ENCODE measurements at regions not wholly inside any gene's neighbourhood (a gene's known extent, or its start where the extent isn't known, plus 50 kb on each side); places are given as distances from the start of the nearest gene placed in this dataset.
"Not testable (repeated sequence)": the region's sequence is repeated elsewhere in the genome, so short reads cannot be mapped to it uniquely, and the experiment has no call there.

DNA sequence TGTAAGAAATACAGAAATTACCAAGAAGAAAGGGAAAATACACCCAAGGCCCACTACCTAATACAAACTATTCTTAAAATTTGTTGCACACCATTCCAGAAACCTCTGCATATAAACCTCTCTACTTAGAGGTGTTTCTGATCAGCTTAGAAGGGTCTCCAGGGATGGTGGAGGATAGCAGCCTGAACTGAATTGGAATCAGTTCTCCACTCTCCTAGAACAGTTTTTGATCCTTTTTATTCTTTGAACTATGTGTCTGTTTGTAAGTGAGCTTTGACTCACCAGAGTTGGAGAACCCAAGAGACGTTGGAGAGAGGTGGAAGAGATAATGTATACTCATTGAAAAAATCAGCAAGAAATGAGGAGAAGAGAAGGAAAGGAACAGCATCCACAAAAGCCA lies 96.6 kb upstream of the OTUD4 start:
- peaks cover 13% of the 10 kb centered on the region for H3K27me3 Mint-ChIP-seq
- H3K27ac Mint-ChIP-seq, result no peak overlapping the region
- DNase-seq, result no peak
- no peaks in the 10 kb centered on the region for H3K9me3 Mint-ChIP-seq
- peaks cover 4% of the 10 kb centered on the region for H3K4me1 Mint-ChIP-seq (ENCODE audit: low read depth)
- H3K36me3 Mint-ChIP-seq (ENCODE audit: low read depth), result no peaks in the 10 kb centered on the region
- H3K4me3 Mint-ChIP-seq, result no peak overlapping the region

DNA sequence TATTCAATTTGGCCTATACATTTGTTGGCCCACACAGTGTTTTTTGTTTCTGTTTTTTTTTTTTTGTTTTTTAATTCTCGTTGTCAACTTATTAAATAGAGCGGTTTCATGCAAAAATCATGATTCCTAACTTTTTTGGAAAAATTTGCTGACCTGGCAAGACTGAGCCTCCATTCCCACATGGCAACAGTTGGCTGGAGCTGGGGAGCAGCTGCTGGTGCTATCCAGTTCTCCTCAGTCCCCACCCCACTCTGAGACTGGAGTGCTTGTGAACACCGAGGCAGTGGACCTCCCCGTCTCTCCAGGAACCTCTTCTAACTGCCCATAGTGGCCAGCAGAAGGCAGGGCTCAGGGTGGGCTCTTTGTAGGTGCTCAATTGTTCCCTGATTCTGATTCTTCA lies 95.7 kb upstream of the OTUD4 start:
- Mint-ChIP-seq H3K27ac (no peak overlapping the region), H3K27me3 (peaks cover 10% of the 10 kb centered on the region), H3K4me1 (ENCODE audit: low read depth) (peaks cover 4% of the 10 kb centered on the region), H3K36me3 (ENCODE audit: low read depth) (no peaks in the 10 kb centered on the region), H3K9me3 (no peaks in the 10 kb centered on the region), H3K4me3 (no peak overlapping the region)
- no peak for DNase-seq

- H3K27me3 Mint-ChIP-seq, result no peaks in the 10 kb centered on the region
- no peaks in the 10 kb centered on the region for H3K9me3 Mint-ChIP-seq
- H3K4me3 Mint-ChIP-seq, result no peak overlapping the region
- no peak for DNase-seq
- H3K27ac Mint-ChIP-seq, result no peak overlapping the region
- no peaks in the 10 kb centered on the region for H3K36me3 Mint-ChIP-seq (ENCODE audit: low read depth)
- no peaks in the 10 kb centered on the region for H3K4me1 Mint-ChIP-seq (ENCODE audit: low read depth)
Measured at GRCh38 chr4:145271194-145271593, 90.8 kb upstream of the OTUD4 start.

DNA sequence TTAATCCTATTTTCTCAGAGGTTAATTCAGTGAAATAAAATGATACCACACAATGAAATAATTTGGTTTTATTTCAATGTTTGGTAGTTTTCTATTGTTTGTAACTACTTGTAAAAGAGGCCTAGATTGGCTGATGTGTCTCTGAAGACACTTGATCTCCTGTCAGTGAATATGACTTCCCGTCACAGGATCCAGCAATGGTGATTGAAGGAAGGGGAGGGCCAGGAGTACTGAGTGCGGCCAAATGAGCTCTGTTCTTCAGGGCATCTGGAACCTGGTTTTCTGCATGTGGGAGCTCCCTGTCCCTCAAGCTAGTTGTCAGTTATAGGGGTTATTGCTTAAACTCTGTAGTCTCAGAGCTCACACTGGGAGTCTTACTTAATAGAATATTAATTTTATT lies 86.5 kb upstream of the OTUD4 start:
- H3K27ac Mint-ChIP-seq, result no peak overlapping the region

DNA sequence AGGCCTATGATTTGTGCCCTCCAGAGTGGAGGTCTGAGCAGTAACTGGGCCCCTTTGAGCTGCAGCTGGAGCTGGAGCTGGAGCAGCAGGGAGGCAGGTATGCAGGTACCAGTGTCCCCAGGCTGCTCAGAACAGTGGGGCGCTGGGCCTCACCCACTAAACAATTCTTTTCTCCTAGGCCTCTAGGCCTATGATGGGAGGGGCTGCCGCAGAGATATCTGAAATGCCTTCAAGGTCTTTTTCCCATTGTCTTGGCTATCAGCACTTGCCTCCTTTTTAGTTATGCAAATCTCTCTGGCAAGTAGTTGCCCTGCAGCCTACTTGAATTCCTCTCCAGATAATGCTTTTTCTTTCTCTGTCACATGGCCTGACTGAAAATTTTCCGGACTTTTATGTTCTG lies 79.7 kb upstream of the OTUD4 start:
- H3K4me3 Mint-ChIP-seq, result no peak overlapping the region
- H3K36me3 Mint-ChIP-seq (ENCODE audit: low read depth), result no peaks in the 10 kb centered on the region
- peaks cover 3% of the 10 kb centered on the region for H3K9me3 Mint-ChIP-seq
- H3K27me3 Mint-ChIP-seq, result peaks cover 2% of the 10 kb centered on the region
- no peaks in the 10 kb centered on the region for H3K4me1 Mint-ChIP-seq (ENCODE audit: low read depth)
- H3K27ac Mint-ChIP-seq, result no peak overlapping the region
- no peak for DNase-seq

More for the DNA sequence above, 86.5 kb upstream of the OTUD4 start:
- Mint-ChIP-seq H3K4me1 (ENCODE audit: low read depth) (no peaks in the 10 kb centered on the region), H3K9me3 (no peaks in the 10 kb centered on the region), H3K27me3 (no peaks in the 10 kb centered on the region), H3K36me3 (ENCODE audit: low read depth) (no peaks in the 10 kb centered on the region), H3K4me3 (no peak overlapping the region)
- no peak for DNase-seq

DNA sequence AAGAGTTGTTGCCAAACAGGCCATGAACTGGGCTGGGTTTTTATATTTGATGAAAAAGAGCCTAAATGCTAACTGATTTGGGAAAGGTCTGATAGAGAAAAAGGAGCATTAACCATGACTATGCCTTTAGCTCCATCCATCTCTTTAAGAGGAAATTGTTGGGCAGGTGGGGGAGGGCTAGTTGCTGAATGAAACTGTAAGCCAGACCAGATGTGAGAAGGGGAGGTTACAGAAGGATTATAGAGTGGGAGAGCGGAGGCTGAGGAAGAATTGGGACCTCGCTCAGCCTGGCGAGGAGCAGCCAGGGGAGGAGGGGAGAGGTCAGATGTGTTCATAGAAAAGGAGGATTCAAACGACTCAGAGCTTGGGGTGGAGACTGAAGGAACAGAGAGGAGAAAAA lies 74.9 kb upstream of the OTUD4 start:
- not testable (repeated sequence) for H3K4me1 Mint-ChIP-seq (ENCODE audit: low read depth); H3K36me3 Mint-ChIP-seq (ENCODE audit: low read depth); H3K9me3 Mint-ChIP-seq; H3K27ac Mint-ChIP-seq; DNase-seq; H3K4me3 Mint-ChIP-seq
- peaks cover 10% of the 10 kb centered on the region for H3K27me3 Mint-ChIP-seq

DNA sequence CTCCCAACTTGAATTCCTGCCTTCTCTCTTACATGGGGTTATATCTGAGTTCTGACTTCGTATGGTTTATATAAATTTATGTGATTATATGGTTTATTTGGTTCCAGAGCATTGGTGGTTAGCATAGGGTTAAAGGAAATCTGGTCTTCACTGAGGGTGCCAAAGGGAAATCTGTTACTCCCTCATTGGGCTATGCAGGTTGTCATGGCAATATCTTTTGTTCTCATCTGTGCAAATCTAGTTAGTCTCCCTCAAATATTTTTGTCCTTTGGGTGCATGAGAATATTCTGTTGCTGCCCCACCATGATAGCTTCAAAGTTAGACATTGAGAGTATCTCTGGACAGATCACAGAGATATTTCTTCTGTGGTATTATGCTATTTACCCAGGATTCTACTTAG lies 71.8 kb upstream of the OTUD4 start:
- Mint-ChIP-seq H3K4me3 (no peak overlapping the region), H3K27ac (no peak overlapping the region), H3K4me1 (ENCODE audit: low read depth) (no peaks in the 10 kb centered on the region), H3K36me3 (ENCODE audit: low read depth) (no peaks in the 10 kb centered on the region), H3K9me3 (no peaks in the 10 kb centered on the region), H3K27me3 (peaks cover 23% of the 10 kb centered on the region)
- no peak for DNase-seq

DNA sequence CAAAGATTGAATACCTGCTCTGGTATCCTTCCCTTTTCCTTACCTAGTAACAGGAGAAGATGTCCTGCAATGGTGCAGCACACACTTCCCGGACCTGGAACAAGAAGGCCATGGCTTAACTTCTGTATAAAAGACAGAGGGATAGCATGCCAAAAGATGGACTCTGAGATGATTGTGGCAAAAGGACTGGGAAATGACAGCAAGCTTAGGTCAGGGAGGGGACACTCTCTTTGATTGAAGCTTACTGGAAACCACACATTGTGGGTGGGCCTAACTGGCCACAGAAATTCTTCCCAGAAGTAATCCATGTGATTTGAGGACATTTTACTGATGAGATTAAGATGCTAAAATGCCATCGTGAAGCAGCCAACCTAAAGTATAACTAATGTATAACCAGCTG lies 71.0 kb upstream of the OTUD4 start:
- Mint-ChIP-seq H3K27me3 (peaks cover 23% of the 10 kb centered on the region), H3K36me3 (ENCODE audit: low read depth) (no peaks in the 10 kb centered on the region), H3K4me3 (no peak overlapping the region)

DNA sequence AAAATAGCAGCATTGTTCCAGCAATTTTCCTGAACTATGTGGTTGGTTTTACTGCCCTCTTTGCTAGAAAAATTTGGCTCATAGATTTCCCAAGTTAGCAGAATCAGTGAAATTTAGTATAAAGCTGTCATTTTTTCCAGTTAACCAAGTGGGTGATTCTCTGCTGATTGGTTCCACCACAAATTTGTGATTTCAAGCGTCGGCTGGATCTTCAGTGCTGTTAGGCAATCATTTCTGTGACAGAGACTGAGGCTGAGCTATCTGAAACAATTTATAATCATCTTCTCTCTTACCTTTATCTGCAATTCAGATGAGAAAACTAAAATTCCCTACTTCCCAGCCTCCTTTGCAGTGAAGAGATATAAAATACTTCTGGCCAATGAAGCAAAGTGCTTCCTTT lies 68.6 kb upstream of the OTUD4 start:
- no peaks in the 10 kb centered on the region for H3K4me1 Mint-ChIP-seq (ENCODE audit: low read depth)
- no peak for DNase-seq
- H3K27ac Mint-ChIP-seq, result no peak overlapping the region
- H3K27me3 Mint-ChIP-seq, result peaks cover 23% of the 10 kb centered on the region
- H3K4me3 Mint-ChIP-seq, result no peak overlapping the region
- H3K9me3 Mint-ChIP-seq, result no peaks in the 10 kb centered on the region
- H3K36me3 Mint-ChIP-seq (ENCODE audit: low read depth), result no peaks in the 10 kb centered on the region

More for the DNA sequence above, 71.0 kb upstream of the OTUD4 start:
- no peak overlapping the region for H3K27ac Mint-ChIP-seq
- H3K9me3 Mint-ChIP-seq, result no peaks in the 10 kb centered on the region
- no peak for DNase-seq
- H3K4me1 Mint-ChIP-seq (ENCODE audit: low read depth), result no peaks in the 10 kb centered on the region

DNA sequence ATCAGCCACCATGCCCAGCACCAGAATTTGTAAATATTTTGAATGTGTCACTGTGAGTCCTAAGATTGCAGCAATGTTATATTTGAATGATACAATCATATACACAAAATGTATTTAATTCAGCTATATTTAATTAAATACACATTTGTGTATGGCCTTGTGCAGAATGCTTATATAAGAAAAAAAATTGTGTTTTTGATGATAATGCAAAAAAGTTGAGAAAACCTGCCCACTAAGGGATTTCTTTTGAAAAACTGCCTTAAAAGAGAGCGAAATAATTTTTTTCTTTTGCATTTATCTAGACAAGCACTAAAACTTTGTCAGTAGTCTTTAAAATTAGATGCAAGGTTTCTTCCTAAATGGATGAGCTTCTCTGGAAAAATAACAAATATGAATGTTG lies 68.1 kb upstream of the OTUD4 start:
- H3K4me3 Mint-ChIP-seq, result no peak overlapping the region
- no peaks in the 10 kb centered on the region for H3K36me3 Mint-ChIP-seq (ENCODE audit: low read depth)
- H3K9me3 Mint-ChIP-seq, result no peaks in the 10 kb centered on the region
- no peak overlapping the region for H3K27ac Mint-ChIP-seq
- DNase-seq, result no peak
- H3K4me1 Mint-ChIP-seq (ENCODE audit: low read depth), result no peaks in the 10 kb centered on the region
- peaks cover 27% of the 10 kb centered on the region for H3K27me3 Mint-ChIP-seq

GRCh38 chr4:145234091-145234706 lies 53.8 kb upstream of the OTUD4 start:
- H3K27me3 Mint-ChIP-seq, result peaks cover 7% of the 10 kb centered on the region
- no peaks in the 10 kb centered on the region for H3K36me3 Mint-ChIP-seq (ENCODE audit: low read depth)
- H3K4me1 Mint-ChIP-seq (ENCODE audit: low read depth), result no peaks in the 10 kb centered on the region
- H3K9me3 Mint-ChIP-seq, result no peaks in the 10 kb centered on the region
- no peak overlapping the region for H3K4me3 Mint-ChIP-seq
- no peak overlapping the region for H3K27ac Mint-ChIP-seq
- peak; percentile 45 for DNase-seq

DNA sequence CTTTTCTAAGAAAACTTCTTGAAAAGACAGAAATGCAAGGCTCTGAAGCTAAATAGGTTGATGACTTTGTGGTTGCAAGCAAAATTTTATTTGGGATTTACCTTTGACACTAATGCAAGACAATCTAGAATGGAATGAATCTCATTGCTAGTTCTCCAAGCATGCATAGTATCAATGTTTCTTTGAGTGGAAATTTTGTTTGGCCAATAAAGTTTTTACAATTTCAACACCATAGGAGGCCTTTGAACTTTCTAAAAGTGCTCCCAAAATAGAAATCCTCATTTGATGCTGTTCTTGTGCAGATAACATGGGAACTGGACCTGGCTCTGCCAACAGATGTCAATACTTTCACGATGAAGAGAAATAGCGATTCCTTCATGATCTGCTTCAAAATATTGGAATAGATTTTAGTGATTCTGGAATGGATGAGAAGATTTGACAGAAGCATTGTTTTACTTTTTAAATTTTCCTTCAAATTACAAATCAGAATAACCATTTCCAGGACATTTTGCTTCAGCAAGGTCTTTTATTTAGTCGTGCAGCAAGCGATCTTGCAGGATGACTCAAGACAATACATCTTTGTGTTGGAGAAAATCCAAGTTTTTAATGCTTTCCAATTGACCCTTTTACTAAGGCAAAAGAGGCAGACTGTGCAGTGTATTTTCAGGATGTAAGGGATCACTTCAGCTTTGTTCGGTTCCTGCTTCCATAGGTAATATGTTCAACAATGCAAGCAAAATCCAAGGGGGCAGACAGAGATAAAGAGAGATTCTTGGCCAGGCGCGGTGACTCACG lies 51.7 kb upstream of the OTUD4 start:
- no peak overlapping the region for H3K4me3 Mint-ChIP-seq
- H3K36me3 Mint-ChIP-seq (ENCODE audit: low read depth), result no peaks in the 10 kb centered on the region
- H3K27ac Mint-ChIP-seq, result no peak overlapping the region
- no peak for DNase-seq
- H3K4me1 Mint-ChIP-seq (ENCODE audit: low read depth), result no peaks in the 10 kb centered on the region
- peaks cover 11% of the 10 kb centered on the region for H3K27me3 Mint-ChIP-seq
- no peaks in the 10 kb centered on the region for H3K9me3 Mint-ChIP-seq

GRCh38 chr4:145230726-145231125 lies 50.3 kb upstream of the OTUD4 start:
- H3K27ac Mint-ChIP-seq, result no peak overlapping the region
- H3K4me3 Mint-ChIP-seq, result no peak overlapping the region
- peaks cover 11% of the 10 kb centered on the region for H3K27me3 Mint-ChIP-seq
- no peak for DNase-seq
- H3K9me3 Mint-ChIP-seq, result no peaks in the 10 kb centered on the region
- no peaks in the 10 kb centered on the region for H3K4me1 Mint-ChIP-seq (ENCODE audit: low read depth)
- H3K36me3 Mint-ChIP-seq (ENCODE audit: low read depth), result no peaks in the 10 kb centered on the region

Measured in activated T-cell treated with anti-CD3 and anti-CD28 coated beads, Interleukin-2, amount 50 U/mL, for 24 hours (primary cell).